ENCODE measurements at regions not wholly inside any gene's neighbourhood (a gene's known extent, or its start where the extent isn't known, plus 50 kb on each side); places are given as distances from the start of the nearest gene placed in this dataset.
"Not testable (repeated sequence)": the region's sequence is repeated elsewhere in the genome, so short reads cannot be mapped to it uniquely, and the experiment has no call there.

- DNase-seq (ENCODE audit: low read depth, low spot score); in situ Hi-C loops (cut with HindIII; ENCODE audit: low sequenced_read_pairs); H3K4me3 ChIP-seq (ENCODE audit: low read depth, low read length): not testable (repeated sequence)
Observed at GRCh38 chr3:125907279-125907678, 61.7 kb upstream of the ROPN1B start.

GRCh38 chr3:125910851-125911250, 58.1 kb upstream of the ROPN1B start:
- H3K4me3 ChIP-seq (ENCODE audit: low read depth, low read length); DNase-seq (ENCODE audit: low read depth, low spot score); in situ Hi-C loops (cut with HindIII; ENCODE audit: low sequenced_read_pairs): not testable (repeated sequence)

- DNase-seq (ENCODE audit: low read depth, low spot score), result peak; percentile 37
- in situ Hi-C loops (cut with HindIII; ENCODE audit: low sequenced_read_pairs), result not testable (repeated sequence)
- peak overlapping the region; percentile 47 for H3K4me3 ChIP-seq (ENCODE audit: low read depth, low read length)
Observed at GRCh38 chr3:125914608-125915436, 54.2 kb upstream of the ROPN1B start.

GRCh38 chr3:125915437-125915787, 53.6 kb upstream of the ROPN1B start:
- in situ Hi-C loops (cut with HindIII; ENCODE audit: low sequenced_read_pairs); DNase-seq (ENCODE audit: low read depth, low spot score): not testable (repeated sequence)
- peak overlapping the region; percentile 47 for H3K4me3 ChIP-seq (ENCODE audit: low read depth, low read length)

- H3K4me3 ChIP-seq (ENCODE audit: low read depth, low read length), result peak overlapping the region; percentile 47
- in situ Hi-C loops (cut with HindIII; ENCODE audit: low sequenced_read_pairs), result not testable (repeated sequence)
Observed at GRCh38 chr3:125915792-125916375, 53.1 kb upstream of the ROPN1B start.

GRCh38 chr3:125916376-125916978, 52.5 kb upstream of the ROPN1B start:
- TF ChIP-seq CTCF (IDR thresholded peaks at IDR 0.05; ENCODE audit: low read depth, low read length), result peak; percentile 21
- in situ Hi-C loops (cut with HindIII; ENCODE audit: low sequenced_read_pairs), result no loop called here
- peak overlapping the region; percentile 66 for H3K4me3 ChIP-seq (ENCODE audit: low read depth, low read length)
- DNase-seq (ENCODE audit: low read depth, low spot score), result peak; percentile 96

More at GRCh38 chr3:125915792-125916375, 53.1 kb upstream of the ROPN1B start:
- DNase-seq (ENCODE audit: low read depth, low spot score), result peak; percentile 99

GRCh38 chr3:125917020-125917549, 51.9 kb upstream of the ROPN1B start:
- DNase-seq (ENCODE audit: low read depth, low spot score), result peak; percentile 27
- in situ Hi-C loops (cut with HindIII; ENCODE audit: low sequenced_read_pairs), result not testable (repeated sequence)
- peak overlapping the region; percentile 66 for H3K4me3 ChIP-seq (ENCODE audit: low read depth, low read length)

- DNase-seq (ENCODE audit: low read depth, low spot score); in situ Hi-C loops (cut with HindIII; ENCODE audit: low sequenced_read_pairs): not testable (repeated sequence)
Observed at GRCh38 chr3:125918024-125918423, 51.0 kb upstream of the ROPN1B start.

GRCh38 chr3:125918451-125918850, 50.5 kb upstream of the ROPN1B start:
- H3K4me3 ChIP-seq (ENCODE audit: low read depth, low read length); DNase-seq (ENCODE audit: low read depth, low spot score); in situ Hi-C loops (cut with HindIII; ENCODE audit: low sequenced_read_pairs): not testable (repeated sequence)

More at GRCh38 chr3:125918024-125918423, 51.0 kb upstream of the ROPN1B start:
- not testable (repeated sequence) for H3K4me3 ChIP-seq (ENCODE audit: low read depth, low read length)

GRCh38 chr3:125918866-125919265, 50.1 kb upstream of the ROPN1B start:
- H3K4me3 ChIP-seq (ENCODE audit: low read depth, low read length); DNase-seq (ENCODE audit: low read depth, low spot score); in situ Hi-C loops (cut with HindIII; ENCODE audit: low sequenced_read_pairs): not testable (repeated sequence)

All from astrocyte of the spinal cord (primary cell).